SK-N-SH treated with all-trans-retinoic acid at 6 μM for 48 hours (cell line): ENCODE measurements at regions not wholly inside any gene's neighbourhood (a gene's known extent, or its start where the extent isn't known, plus 50 kb on each side); places are given as distances from the start of the nearest gene placed in this dataset.

ENCODE experiments used
- ATAC-seq: fragments of 200-7000 bp; cut with Tn5 transposase; 3 replicates; pipeline ENCODE4 v1.9.1; 2020; ENCODE audit warnings: mild to moderate bottlenecking, moderate library complexity
- ARNTL ChIP-seq: fragments of 450-650 bp; formaldehyde crosslinking; IDR thresholded peaks from 2 replicates; pipeline ENCODE4 v1.5.0; 2020; ENCODE audit warnings: low read depth, mild to moderate bottlenecking, moderate library complexity, borderline replicate concordance
- BACH2 ChIP-seq: fragments of 250-450 bp; sonication (Bioruptor Pico); IDR thresholded peaks from 2 replicates; pipeline ENCODE4 v1.9.0; 2021; ENCODE audit warnings: mild to moderate bottlenecking, borderline replicate concordance
- CREB5 ChIP-seq: fragments of 250-450 bp; sonication (Bioruptor Pico); IDR thresholded peaks from 2 replicates; pipeline ENCODE4 v1.5.1; 2020; ENCODE audit warnings: low read depth, mild to moderate bottlenecking, moderate library complexity
- CSDC2 ChIP-seq: fragments of 250-450 bp; sonication (Bioruptor Pico); IDR thresholded peaks from 2 replicates; pipeline ENCODE4 v1.5.0; 2020; ENCODE audit warnings: mild to moderate bottlenecking, moderate library complexity
- ESRRG ChIP-seq: fragments of 250-450 bp; sonication (Bioruptor Pico); IDR thresholded peaks from 2 replicates; pipeline ENCODE4 v1.6.1; 2021; ENCODE audit warnings: mild to moderate bottlenecking
- ISL1 ChIP-seq: fragments of 250-450 bp; sonication (Bioruptor Pico); IDR thresholded peaks from 2 replicates; pipeline ENCODE4 v2.1.2; 2022; ENCODE audit warnings: mild to moderate bottlenecking, moderate library complexity
- OSR1 ChIP-seq: fragments of 250-450 bp; sonication (Bioruptor Pico); IDR thresholded peaks from 2 replicates; pipeline ENCODE4 v1.8.0; 2022; ENCODE audit warnings: moderate library complexity, mild to moderate bottlenecking, inconsistent platforms
- PATZ1 ChIP-seq: fragments of 250-450 bp; sonication (Bioruptor Pico); IDR thresholded peaks from 2 replicates; pipeline ENCODE4 v1.8.0; 2020; ENCODE audit warnings: mild to moderate bottlenecking, moderate library complexity, borderline replicate concordance
- PPARA ChIP-seq: fragments of 250-450 bp; sonication (Bioruptor Pico); IDR thresholded peaks from 2 replicates; pipeline ENCODE4 v1.5.0; 2020; ENCODE audit warnings: mild to moderate bottlenecking, borderline replicate concordance
- RARB ChIP-seq: fragments of 250-450 bp; sonication (Bioruptor Pico); IDR thresholded peaks from 2 replicates; pipeline ENCODE4 v1.8.0; 2021; ENCODE audit warnings: mild to moderate bottlenecking, moderate library complexity
- SNAI2 ChIP-seq: fragments of 250-450 bp; sonication (Bioruptor Pico); IDR thresholded peaks from 2 replicates; pipeline ENCODE4 v1.5.0; 2020; ENCODE audit warnings: mild to moderate bottlenecking, moderate library complexity
- TCF4 ChIP-seq: fragments of 250-450 bp; sonication (Bioruptor Pico); IDR thresholded peaks from 2 replicates; pipeline ENCODE4 v1.8.0; 2021; ENCODE audit warnings: mild to moderate bottlenecking, moderate library complexity, borderline replicate concordance
- TOX ChIP-seq: fragments of 250-450 bp; sonication (Bioruptor Pico); IDR thresholded peaks from 2 replicates; pipeline ENCODE4 v1.8.0; 2021; ENCODE audit warnings: mild to moderate bottlenecking, moderate library complexity, borderline replicate concordance
- ZC3H10 ChIP-seq: fragments of 250-450 bp; sonication (Bioruptor Pico); IDR thresholded peaks from 2 replicates; pipeline ENCODE4 v1.5.1; 2021; ENCODE audit warnings: mild to moderate bottlenecking, moderate library complexity
- ZFP3 ChIP-seq: fragments of 250-450 bp; sonication (Bioruptor Pico); IDR thresholded peaks from 2 replicates; pipeline ENCODE4 v1.5.0; 2020; ENCODE audit warnings: mild to moderate bottlenecking, moderate library complexity
- ZNF565 ChIP-seq: fragments of 450-650 bp; formaldehyde crosslinking; conservative IDR thresholded peaks from 2 replicates; pipeline ENCODE4 v1.5.0; 2020; ENCODE audit warnings: low read depth, mild to moderate bottlenecking, moderate library complexity
- ZNF70 ChIP-seq: fragments of 450-650 bp; formaldehyde crosslinking; IDR thresholded peaks from 2 replicates; pipeline ENCODE4 v1.5.0; 2020; ENCODE audit warnings: mild to moderate bottlenecking, moderate library complexity
- ZNF8 ChIP-seq: fragments of 450-650 bp; formaldehyde crosslinking; IDR thresholded peaks from 2 replicates; pipeline ENCODE4 v1.5.0; 2020; ENCODE audit warnings: mild to moderate bottlenecking, moderate library complexity
- TF ChIP-seq, protein P1 (sequence below): fragments of 250-450 bp; sonication (Bioruptor Pico); IDR thresholded peaks from 2 replicates; pipeline ENCODE4 v1.5.0; 2020; ENCODE audit warnings: mild to moderate bottlenecking, moderate library complexity
- TF ChIP-seq, protein P2 (sequence below): fragments of 250-450 bp; sonication (Bioruptor Pico); IDR thresholded peaks from 2 replicates; pipeline ENCODE4 v1.8.0; 2021; ENCODE audit warnings: low read depth, mild to moderate bottlenecking, moderate library complexity, borderline replicate concordance

- no peak for ATAC-seq
- TF ChIP-seq, protein P1, sequence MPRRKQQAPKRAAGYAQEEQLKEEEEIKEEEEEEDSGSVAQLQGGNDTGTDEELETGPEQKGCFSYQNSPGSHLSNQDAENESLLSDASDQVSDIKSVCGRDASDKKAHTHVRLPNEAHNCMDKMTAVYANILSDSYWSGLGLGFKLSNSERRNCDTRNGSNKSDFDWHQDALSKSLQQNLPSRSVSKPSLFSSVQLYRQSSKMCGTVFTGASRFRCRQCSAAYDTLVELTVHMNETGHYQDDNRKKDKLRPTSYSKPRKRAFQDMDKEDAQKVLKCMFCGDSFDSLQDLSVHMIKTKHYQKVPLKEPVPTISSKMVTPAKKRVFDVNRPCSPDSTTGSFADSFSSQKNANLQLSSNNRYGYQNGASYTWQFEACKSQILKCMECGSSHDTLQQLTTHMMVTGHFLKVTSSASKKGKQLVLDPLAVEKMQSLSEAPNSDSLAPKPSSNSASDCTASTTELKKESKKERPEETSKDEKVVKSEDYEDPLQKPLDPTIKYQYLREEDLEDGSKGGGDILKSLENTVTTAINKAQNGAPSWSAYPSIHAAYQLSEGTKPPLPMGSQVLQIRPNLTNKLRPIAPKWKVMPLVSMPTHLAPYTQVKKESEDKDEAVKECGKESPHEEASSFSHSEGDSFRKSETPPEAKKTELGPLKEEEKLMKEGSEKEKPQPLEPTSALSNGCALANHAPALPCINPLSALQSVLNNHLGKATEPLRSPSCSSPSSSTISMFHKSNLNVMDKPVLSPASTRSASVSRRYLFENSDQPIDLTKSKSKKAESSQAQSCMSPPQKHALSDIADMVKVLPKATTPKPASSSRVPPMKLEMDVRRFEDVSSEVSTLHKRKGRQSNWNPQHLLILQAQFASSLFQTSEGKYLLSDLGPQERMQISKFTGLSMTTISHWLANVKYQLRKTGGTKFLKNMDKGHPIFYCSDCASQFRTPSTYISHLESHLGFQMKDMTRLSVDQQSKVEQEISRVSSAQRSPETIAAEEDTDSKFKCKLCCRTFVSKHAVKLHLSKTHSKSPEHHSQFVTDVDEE (CRISPR knock-in tag): no peak
- no peak for TF ChIP-seq ZNF565 (CRISPR knock-in tag)
- TF ChIP-seq RARB (CRISPR knock-in tag): no peak
- no peak for TF ChIP-seq SNAI2 (CRISPR knock-in tag)
- TF ChIP-seq CREB5 (CRISPR knock-in tag): no peak
- TF ChIP-seq PATZ1 (CRISPR knock-in tag): no peak
- no peak for TF ChIP-seq OSR1 (CRISPR knock-in tag)
- TF ChIP-seq ZNF70 (CRISPR knock-in tag): no peak
- no peak for TF ChIP-seq ISL1 (CRISPR knock-in tag)
- no peak for TF ChIP-seq ESRRG (CRISPR knock-in tag)
- TF ChIP-seq PPARA (CRISPR knock-in tag): no peak
- TF ChIP-seq ZNF8 (CRISPR knock-in tag): no peak
- TF ChIP-seq ZC3H10 (CRISPR knock-in tag): no peak
- TF ChIP-seq ARNTL: no peak
Measured at GRCh38 chr5:53364061-53364460, 116.4 kb upstream of the FST start.

- ATAC-seq: no peak
- no peak for TF ChIP-seq SNAI2 (CRISPR knock-in tag)
- TF ChIP-seq, protein P1 (CRISPR knock-in tag): no peak
- TF ChIP-seq TOX (CRISPR knock-in tag): no peak
- TF ChIP-seq PPARA (CRISPR knock-in tag): no peak
- no peak for TF ChIP-seq CSDC2
- TF ChIP-seq, all 23 proteins: peak for 0
Measured at GRCh38 chr5:53366245-53366644, 114.2 kb upstream of the FST start.

DNA sequence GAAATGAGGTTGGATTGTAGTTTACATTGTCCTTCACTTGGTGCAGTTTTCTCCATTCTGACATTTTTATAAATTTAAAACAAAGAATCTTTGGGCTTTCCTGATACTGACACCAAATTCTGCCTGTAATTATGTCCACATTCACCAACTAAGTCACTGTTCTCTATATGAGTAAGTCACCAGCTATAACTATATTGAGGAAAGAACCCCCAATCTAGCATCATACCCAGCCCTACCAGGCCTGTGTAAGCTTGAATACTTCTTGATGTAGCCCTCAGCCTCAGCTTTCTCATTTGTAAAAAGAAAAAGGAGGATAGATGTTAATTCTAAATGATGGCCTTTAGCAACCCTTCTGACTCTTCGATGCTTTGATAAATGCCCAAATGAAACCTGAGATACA lies 112.7 kb upstream of the FST start:
- TF ChIP-seq SNAI2 (CRISPR knock-in tag) (no peak), ZNF8 (CRISPR knock-in tag) (no peak), ZC3H10 (CRISPR knock-in tag) (no peak), TCF4 (CRISPR knock-in tag) (no peak), BACH2 (CRISPR knock-in tag) (no peak), PPARA (CRISPR knock-in tag) (no peak), OSR1 (CRISPR knock-in tag) (no peak), ZNF565 (CRISPR knock-in tag) (no peak), PATZ1 (CRISPR knock-in tag) (no peak), CSDC2 (no peak), ISL1 (CRISPR knock-in tag) (no peak), ZFP3 (CRISPR knock-in tag) (no peak)
- TF ChIP-seq, protein P2, sequence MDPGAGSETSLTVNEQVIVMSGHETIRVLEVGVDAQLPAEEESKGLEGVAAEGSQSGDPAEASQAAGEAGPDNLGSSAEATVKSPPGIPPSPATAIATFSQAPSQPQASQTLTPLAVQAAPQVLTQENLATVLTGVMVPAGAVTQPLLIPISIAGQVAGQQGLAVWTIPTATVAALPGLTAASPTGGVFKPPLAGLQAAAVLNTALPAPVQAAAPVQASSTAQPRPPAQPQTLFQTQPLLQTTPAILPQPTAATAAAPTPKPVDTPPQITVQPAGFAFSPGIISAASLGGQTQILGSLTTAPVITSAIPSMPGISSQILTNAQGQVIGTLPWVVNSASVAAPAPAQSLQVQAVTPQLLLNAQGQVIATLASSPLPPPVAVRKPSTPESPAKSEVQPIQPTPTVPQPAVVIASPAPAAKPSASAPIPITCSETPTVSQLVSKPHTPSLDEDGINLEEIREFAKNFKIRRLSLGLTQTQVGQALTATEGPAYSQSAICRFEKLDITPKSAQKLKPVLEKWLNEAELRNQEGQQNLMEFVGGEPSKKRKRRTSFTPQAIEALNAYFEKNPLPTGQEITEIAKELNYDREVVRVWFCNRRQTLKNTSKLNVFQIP (CRISPR knock-in tag): no peak
- no peak for ATAC-seq
